ENCODE measurements at regions not wholly inside any gene's neighbourhood (a gene's known extent, or its start where the extent isn't known, plus 50 kb on each side); places are given as distances from the start of the nearest gene placed in this dataset.
"Not testable (repeated sequence)": the region's sequence is repeated elsewhere in the genome, so short reads cannot be mapped to it uniquely, and the experiment has no call there.

- DNase-seq: no peak
These were observed 508.1 kb downstream of the STIM2 start for GRCh38 chr4:27368781-27369180.

- no peak for DNase-seq
These were observed 521.2 kb downstream of the STIM2 start for GRCh38 chr4:27381815-27382214.

GRCh38 chr4:27387711-27388110 is 527.1 kb downstream of the STIM2 start:
- no peak for DNase-seq

- DNase-seq: no peak
These were observed 537.2 kb downstream of the STIM2 start for GRCh38 chr4:27397886-27398285.

GRCh38 chr4:27398631-27399310 is 538.1 kb downstream of the STIM2 start:
- no peak for DNase-seq

- DNase-seq: no peak
These were observed 547.0 kb downstream of the STIM2 start for GRCh38 chr4:27407616-27408015.

GRCh38 chr4:27412613-27413012 is 552.0 kb downstream of the STIM2 start:
- no peak for DNase-seq

GRCh38 chr4:27414887-27415731 is 554.5 kb downstream of the STIM2 start:
- no peak for DNase-seq

- DNase-seq: no peak
These were observed 568.0 kb downstream of the STIM2 start for GRCh38 chr4:27428661-27429060.

GRCh38 chr4:27429364-27429871 is 568.8 kb downstream of the STIM2 start:
- DNase-seq: no peak

- DNase-seq: no peak
These were observed 581.5 kb downstream of the STIM2 start for GRCh38 chr4:27442146-27442545.

GRCh38 chr4:27442661-27443060 is 582.0 kb downstream of the STIM2 start:
- DNase-seq: not testable (repeated sequence)

GRCh38 chr4:27463816-27464215 is 603.2 kb downstream of the STIM2 start:
- DNase-seq: no peak

- DNase-seq: no peak
These were observed 606.7 kb downstream of the STIM2 start for GRCh38 chr4:27467351-27467750.

- no peak for DNase-seq
These were observed 611.7 kb downstream of the STIM2 start for GRCh38 chr4:27472364-27472763.

GRCh38 chr4:27474691-27475090 is 614.0 kb downstream of the STIM2 start:
- DNase-seq: no peak

GRCh38 chr4:27484216-27484615 is 623.6 kb downstream of the STIM2 start:
- DNase-seq: no peak

- DNase-seq: no peak
These were observed 629.7 kb downstream of the STIM2 start for GRCh38 chr4:27490315-27490714.

GRCh38 chr4:27490766-27491165 is 630.1 kb downstream of the STIM2 start:
- no peak for DNase-seq

- DNase-seq: no peak
These were observed 645.8 kb downstream of the STIM2 start for GRCh38 chr4:27506401-27506800.

- no peak for DNase-seq
These were observed 654.1 kb downstream of the STIM2 start for GRCh38 chr4:27514711-27515110.

- DNase-seq: no peak
These were observed 654.5 kb downstream of the STIM2 start for GRCh38 chr4:27515140-27515539.

- DNase-seq: no peak
These were observed 658.2 kb downstream of the STIM2 start for GRCh38 chr4:27518876-27519275.

GRCh38 chr4:27524224-27524623 is 663.6 kb downstream of the STIM2 start:
- DNase-seq: no peak
